Activated T-cell treated with anti-CD3 and anti-CD28 coated beads, Interleukin-2, amount 50 U/mL, for 72 hours (primary cell): ENCODE measurements at regions not wholly inside any gene's neighbourhood (a gene's known extent, or its start where the extent isn't known, plus 50 kb on each side); places are given as distances from the start of the nearest gene placed in this dataset.

Source experiments
- ATAC-seq, 2 donors: fragments of 150-1000 bp; cut with Tn5 transposase; replicated peaks in 1 of 2; 2 replicates each; pipeline ENCODE4 v1.10.0; 2021; ENCODE audit warnings: moderate library complexity in 2 of 2, mild to moderate bottlenecking in 1 of 2
- DNase-seq, 2 donors: peaks; one replicate each; pipeline ENCODE4 v3.0.0; 2021 to 2022; ENCODE audit warnings: mixed read lengths in 1 of 2
- H3K27ac Mint-ChIP-seq: one replicate; pipeline ENCODE4 v1.8.0; 2022; ENCODE audit warnings: mild to moderate bottlenecking, moderate library complexity, mixed read lengths
- H3K27me3 Mint-ChIP-seq: one replicate; pipeline ENCODE4 v1.8.0; 2022; ENCODE audit warnings: low read depth, mixed read lengths
- H3K36me3 Mint-ChIP-seq, 2 donors: one replicate each; pipeline ENCODE4 v1.8.0; 2022; ENCODE audit warnings: mixed read lengths in 2 of 2, mild to moderate bottlenecking in 1 of 2; ENCODE audit not compliant: insufficient read depth in 2 of 2
- H3K4me1 Mint-ChIP-seq: one replicate; pipeline ENCODE4 v1.8.0; 2022; ENCODE audit warnings: low read depth, mixed read lengths
- H3K4me3 Mint-ChIP-seq, 2 donors: one replicate each; pipeline ENCODE4 v1.8.0; 2022; ENCODE audit warnings: mild to moderate bottlenecking in 2 of 2, mixed read lengths in 2 of 2, moderate library complexity in 2 of 2
- H3K9me3 Mint-ChIP-seq, 2 donors: one replicate each; pipeline ENCODE4 v1.8.0; 2022; ENCODE audit warnings: mixed read lengths in 2 of 2

- Mint-ChIP-seq H3K27me3 (peaks cover 7% of the 10 kb centered on the region), H3K4me1 (peaks cover 5% of the 10 kb centered on the region), H3K36me3 (no peaks in the 10 kb centered on the region), H3K27ac (no peak overlapping the region), H3K9me3 (peaks cover 0 to 2% of the 10 kb centered on the region in 2 donors), H3K4me3 (no peak overlapping the region)
- ATAC-seq (no peak), DNase-seq (no peak)
These were observed 172.7 kb downstream of the SOCS6 start for GRCh38 chr18:70461323-70462077.

- Mint-ChIP-seq H3K36me3 (no peaks in the 10 kb centered on the region), H3K9me3 (no peaks in the 10 kb centered on the region), H3K4me3 (no peak overlapping the region), H3K27me3 (peaks cover 5% of the 10 kb centered on the region), H3K27ac (no peak overlapping the region), H3K4me1 (peaks cover 3% of the 10 kb centered on the region)
- ATAC-seq: no peak
- DNase-seq: no peak
These were observed 170.9 kb downstream of the SOCS6 start for GRCh38 chr18:70459731-70460130.

- H3K36me3 Mint-ChIP-seq: no peaks in the 10 kb centered on the region
- DNase-seq (no peak), ATAC-seq (no peak)
- H3K27ac Mint-ChIP-seq: no peak overlapping the region
- no peaks in the 10 kb centered on the region for H3K27me3 Mint-ChIP-seq
- no peaks in the 10 kb centered on the region for H3K4me1 Mint-ChIP-seq
- H3K4me3 Mint-ChIP-seq: no peak overlapping the region
- no peaks in the 10 kb centered on the region for H3K9me3 Mint-ChIP-seq
These were observed 170.4 kb downstream of the SOCS6 start for GRCh38 chr18:70459251-70459650.

- Mint-ChIP-seq H3K27me3 (no peaks in the 10 kb centered on the region), H3K4me3 (no peak overlapping the region), H3K36me3 (no peaks in the 10 kb centered on the region), H3K27ac (no peak overlapping the region), H3K9me3 (no peaks in the 10 kb centered on the region), H3K4me1 (no peaks in the 10 kb centered on the region)
- ATAC-seq (no peak), DNase-seq (no peak)
These were observed 168.9 kb downstream of the SOCS6 start for GRCh38 chr18:70457788-70458187.

GRCh38 chr18:70457223-70457622, 168.4 kb downstream of the SOCS6 start:
- no peak overlapping the region for H3K27ac Mint-ChIP-seq
- H3K4me3 Mint-ChIP-seq: no peak overlapping the region
- H3K4me1 Mint-ChIP-seq: no peaks in the 10 kb centered on the region
- no peak for ATAC-seq
- no peak for DNase-seq
- no peaks in the 10 kb centered on the region for H3K36me3 Mint-ChIP-seq
- no peaks in the 10 kb centered on the region for H3K9me3 Mint-ChIP-seq
- H3K27me3 Mint-ChIP-seq: no peaks in the 10 kb centered on the region

- ATAC-seq (no peak), DNase-seq (no peak)
- H3K4me1 Mint-ChIP-seq: no peaks in the 10 kb centered on the region
- no peaks in the 10 kb centered on the region for H3K27me3 Mint-ChIP-seq
- no peaks in the 10 kb centered on the region for H3K36me3 Mint-ChIP-seq
- no peaks in the 10 kb centered on the region for H3K9me3 Mint-ChIP-seq
- H3K27ac Mint-ChIP-seq: no peak overlapping the region
- no peak overlapping the region for H3K4me3 Mint-ChIP-seq
These were observed 167.5 kb downstream of the SOCS6 start for GRCh38 chr18:70456376-70456775.

- no peaks in the 10 kb centered on the region for H3K9me3 Mint-ChIP-seq
- no peaks in the 10 kb centered on the region for H3K36me3 Mint-ChIP-seq
- H3K27me3 Mint-ChIP-seq: no peaks in the 10 kb centered on the region
- no peak for DNase-seq
- H3K27ac Mint-ChIP-seq: no peak overlapping the region
- ATAC-seq: no peak
- H3K4me3 Mint-ChIP-seq: no peak overlapping the region
- H3K4me1 Mint-ChIP-seq: no peaks in the 10 kb centered on the region
These were observed 166.9 kb downstream of the SOCS6 start for GRCh38 chr18:70455731-70456130.

- no peaks in the 10 kb centered on the region for H3K4me1 Mint-ChIP-seq
- peaks cover 2% of the 10 kb centered on the region for H3K27me3 Mint-ChIP-seq
- peak overlapping the region; percentile 4 for H3K27ac Mint-ChIP-seq
- ATAC-seq (no peak), DNase-seq (peak; percentile 30 to 48)
- H3K9me3 Mint-ChIP-seq: no peaks in the 10 kb centered on the region
- H3K36me3 Mint-ChIP-seq: no peaks in the 10 kb centered on the region
- no peak overlapping the region for H3K4me3 Mint-ChIP-seq
These were observed 166.0 kb downstream of the SOCS6 start for GRCh38 chr18:70454704-70455322.

- Mint-ChIP-seq H3K9me3 (no peaks in the 10 kb centered on the region), H3K36me3 (no peaks in the 10 kb centered on the region), H3K4me1 (no peaks in the 10 kb centered on the region), H3K4me3 (no peak overlapping the region), H3K27ac (no peak overlapping the region), H3K27me3 (peaks cover 8% of the 10 kb centered on the region)
- ATAC-seq: no peak
- no peak for DNase-seq
These were observed 164.4 kb downstream of the SOCS6 start for GRCh38 chr18:70453058-70453775.

GRCh38 chr18:70452501-70452900, 163.7 kb downstream of the SOCS6 start:
- ATAC-seq: no peak
- no peaks in the 10 kb centered on the region for H3K36me3 Mint-ChIP-seq
- peaks cover 8% of the 10 kb centered on the region for H3K27me3 Mint-ChIP-seq
- H3K9me3 Mint-ChIP-seq: no peaks in the 10 kb centered on the region
- no peak overlapping the region for H3K4me3 Mint-ChIP-seq
- H3K27ac Mint-ChIP-seq: no peak overlapping the region
- no peaks in the 10 kb centered on the region for H3K4me1 Mint-ChIP-seq
- DNase-seq: no peak

GRCh38 chr18:70450426-70451253, 161.8 kb downstream of the SOCS6 start:
- Mint-ChIP-seq H3K4me1 (no peaks in the 10 kb centered on the region), H3K27ac (no peak overlapping the region)

GRCh38 chr18:70448588-70448987, 159.7 kb downstream of the SOCS6 start:
- DNase-seq (no peak), ATAC-seq (no peak)
- H3K27me3 Mint-ChIP-seq: peaks cover 8% of the 10 kb centered on the region
- no peak overlapping the region for H3K4me3 Mint-ChIP-seq
- H3K9me3 Mint-ChIP-seq: peaks cover 1 to 3% of the 10 kb centered on the region in 2 donors
- no peaks in the 10 kb centered on the region for H3K4me1 Mint-ChIP-seq
- no peak overlapping the region for H3K27ac Mint-ChIP-seq
- peaks cover 0 to 2% of the 10 kb centered on the region in 2 donors for H3K36me3 Mint-ChIP-seq

More at GRCh38 chr18:70450426-70451253, 161.8 kb downstream of the SOCS6 start:
- ATAC-seq (no peak), DNase-seq (no peak)
- no peaks in the 10 kb centered on the region for H3K36me3 Mint-ChIP-seq
- H3K27me3 Mint-ChIP-seq: peaks cover 8% of the 10 kb centered on the region
- H3K4me3 Mint-ChIP-seq: no peak overlapping the region
- no peaks in the 10 kb centered on the region for H3K9me3 Mint-ChIP-seq

GRCh38 chr18:70446063-70446462, 157.2 kb downstream of the SOCS6 start:
- H3K4me3 Mint-ChIP-seq: no peak overlapping the region
- H3K4me1 Mint-ChIP-seq: no peaks in the 10 kb centered on the region
- H3K27ac Mint-ChIP-seq: no peak overlapping the region
- peaks cover 13% of the 10 kb centered on the region for H3K27me3 Mint-ChIP-seq
- H3K9me3 Mint-ChIP-seq: peaks cover 7 to 12% of the 10 kb centered on the region in 2 donors
- peaks cover 6 to 11% of the 10 kb centered on the region in 2 donors for H3K36me3 Mint-ChIP-seq
- ATAC-seq (no peak), DNase-seq (no peak)
